OCI-LY7 (cell line): ENCODE measurements at regions not wholly inside any gene's neighbourhood (a gene's known extent, or its start where the extent isn't known, plus 50 kb on each side); places are given as distances from the start of the nearest gene placed in this dataset.
"Not testable (repeated sequence)": the region's sequence is repeated elsewhere in the genome, so short reads cannot be mapped to it uniquely, and the experiment has no call there.

Source experiments
- BruUV-seq: library from RNA; stranded (reverse); fragments of 400-500 nt; replicated peaks from 2 replicates; lab custom pipeline; 2021; lab: Mats Ljungman, UMichigan
- CTCF ChIA-PET: fragments of 300-600 bp; sonication (Branson Sonifier 250); formaldehyde crosslinking; loops from one replicate; lab custom pipeline; 2022; ENCODE audit warnings: antibody characterized with exemption; ENCODE audit not compliant: unreplicated experiment; lab: Charles Lee
- POLR2A ChIA-PET: fragments of 300-600 bp; sonication (Branson Sonifier 250); formaldehyde crosslinking; loops from one replicate; lab custom pipeline; 2022; ENCODE audit warnings: antibody characterized with exemption; lab: Charles Lee
- DNase-seq: peaks from one replicate; pipeline ENCODE4 v3.0.0-alpha.2; 2015; ENCODE audit warnings: low spot score
- H2AFZ ChIP-seq: fragments of 200-600 bp; sonication (generic), shearing (Covaris generic); 2 replicates; pipeline ENCODE4 v1.6.1; 2014; ENCODE audit warnings: mild to moderate bottlenecking, antibody characterized with exemption, low read length, moderate library complexity
- H3K27ac ChIP-seq: fragments of 200-600 bp; sonication (generic); 2 replicates; pipeline ENCODE4 v1.5.1; 2014; ENCODE audit warnings: mixed run types, low read depth, mild to moderate bottlenecking, moderate library complexity, low read length, inconsistent platforms; ENCODE audit not compliant: poor library complexity, severe bottlenecking
- H3K36me3 ChIP-seq: fragments of 200-600 bp; sonication (generic); 2 replicates; pipeline ENCODE4 v1.6.1; 2014; ENCODE audit warnings: mild to moderate bottlenecking, antibody characterized with exemption, low read length, moderate library complexity, mixed read lengths; ENCODE audit not compliant: insufficient read depth
- H3K4me1 ChIP-seq: fragments of 200-600 bp; sonication (generic); 2 replicates; pipeline ENCODE4 v1.5.1; 2014; ENCODE audit warnings: mild to moderate bottlenecking, low read length; ENCODE audit not compliant: insufficient read depth, poor library complexity, severe bottlenecking
- H3K4me2 ChIP-seq: fragments of 200-600 bp; sonication (generic); 2 replicates; pipeline ENCODE4 v1.6.1; 2014; ENCODE audit warnings: mild to moderate bottlenecking, low read length
- H3K4me3 ChIP-seq: fragments of 200-600 bp; sonication (generic); 2 replicates; pipeline ENCODE4 v1.5.1; 2014; ENCODE audit warnings: mild to moderate bottlenecking, low read depth, low read length; ENCODE audit not compliant: poor library complexity, severe bottlenecking
- H3K79me2 ChIP-seq: fragments of 200-600 bp; sonication (generic); 2 replicates; pipeline ENCODE4 v1.6.1; 2016; ENCODE audit warnings: low read depth, mild to moderate bottlenecking, low read length, moderate library complexity, mixed read lengths; ENCODE audit not compliant: insufficient read depth
- H3K9me2 ChIP-seq: fragments of 200-600 bp; sonication (generic); 2 replicates; pipeline ENCODE4 v1.6.1; 2016; ENCODE audit warnings: mild to moderate bottlenecking, low read length, mixed read lengths; ENCODE audit not compliant: insufficient read depth
- H3K9me3 ChIP-seq: fragments of 200-600 bp; sonication (generic); 2 replicates; pipeline ENCODE4 v1.6.1; 2014; ENCODE audit warnings: mild to moderate bottlenecking, mixed run types, low read length, mixed read lengths
- H4K20me1 ChIP-seq: fragments of 200-600 bp; sonication (generic); 2 replicates; pipeline ENCODE4 v1.6.1; 2014; ENCODE audit warnings: mild to moderate bottlenecking, antibody characterized with exemption, low read length, moderate library complexity, mixed read lengths; ENCODE audit not compliant: insufficient read depth
- EZH2phosphoT487 ChIP-seq: fragments of 200-600 bp; sonication (generic); IDR thresholded peaks from 2 replicates; pipeline ENCODE4 v1.6.1; 2018; ENCODE audit warnings: low read depth, borderline replicate concordance, mild to moderate bottlenecking, mixed run types, antibody characterized with exemption, low read length, moderate library complexity, mixed read lengths
- intact Hi-C: fragments of 100-400 bp; cut with micrococcal nuclease; formaldehyde crosslinking; loops from one replicate; pipeline ENCODE4 v1.10.0; 2022; ENCODE audit not compliant: unreplicated experiment
- TF ChIP-seq, protein P1 (sequence below): fragments of 200-600 bp; sonication (generic); conservative IDR thresholded peaks from 2 replicates; pipeline ENCODE4 v1.5.1; 2014; ENCODE audit warnings: mild to moderate bottlenecking, antibody characterized with exemption, low read length, moderate library complexity, mixed read lengths

DNA sequence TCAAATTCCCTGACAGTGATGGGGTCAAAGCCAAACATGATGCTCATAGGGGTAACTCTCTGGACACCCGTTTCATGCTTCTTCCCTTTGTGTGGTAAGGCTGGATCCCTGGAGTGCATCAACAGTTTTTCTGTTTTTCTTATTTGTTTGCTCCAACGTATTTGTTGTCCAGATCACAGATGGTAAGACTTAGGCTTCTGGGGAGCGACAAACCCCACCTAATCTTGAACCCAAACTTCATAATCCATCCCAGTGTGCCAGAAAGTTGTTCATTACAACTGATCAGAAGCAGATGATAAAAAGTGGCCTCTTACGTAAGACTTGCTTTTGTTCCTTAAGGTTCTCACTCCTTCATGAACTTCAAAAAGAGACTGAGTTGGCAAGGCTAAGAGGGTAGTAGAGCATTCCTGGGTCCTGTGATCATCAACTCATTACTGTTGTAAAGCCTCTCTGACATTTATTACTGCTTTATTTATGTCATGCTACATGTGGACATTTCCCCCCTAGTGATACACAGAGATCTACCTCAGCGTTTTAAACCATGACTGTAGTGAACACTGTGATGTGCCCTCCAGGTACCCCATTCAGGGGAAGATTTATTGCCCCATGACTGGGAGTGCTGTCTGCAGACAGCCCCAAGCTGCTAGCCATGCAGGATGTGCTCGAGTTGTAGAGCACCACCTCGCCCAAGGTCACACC lies 125.6 kb downstream of the CCDC71L start:
- Histone ChIP-seq H4K20me1 (no peaks in the 10 kb centered on the region), H3K36me3 (no peaks in the 10 kb centered on the region), H3K9me2 (no peaks in the 10 kb centered on the region), H3K79me2 (no peaks in the 10 kb centered on the region), H3K4me2 (no peak overlapping the region), H3K27ac (no peak overlapping the region), H3K4me1 (no peaks in the 10 kb centered on the region), H3K9me3 (no peaks in the 10 kb centered on the region), H3K4me3 (no peak overlapping the region), H2AFZ (no peak overlapping the region)
- POLR2A ChIA-PET: no interaction called here
- DNase-seq: no peak
- intact Hi-C loops: no loop called here
- CTCF ChIA-PET: no interaction called here
- TF ChIP-seq, protein P1, sequence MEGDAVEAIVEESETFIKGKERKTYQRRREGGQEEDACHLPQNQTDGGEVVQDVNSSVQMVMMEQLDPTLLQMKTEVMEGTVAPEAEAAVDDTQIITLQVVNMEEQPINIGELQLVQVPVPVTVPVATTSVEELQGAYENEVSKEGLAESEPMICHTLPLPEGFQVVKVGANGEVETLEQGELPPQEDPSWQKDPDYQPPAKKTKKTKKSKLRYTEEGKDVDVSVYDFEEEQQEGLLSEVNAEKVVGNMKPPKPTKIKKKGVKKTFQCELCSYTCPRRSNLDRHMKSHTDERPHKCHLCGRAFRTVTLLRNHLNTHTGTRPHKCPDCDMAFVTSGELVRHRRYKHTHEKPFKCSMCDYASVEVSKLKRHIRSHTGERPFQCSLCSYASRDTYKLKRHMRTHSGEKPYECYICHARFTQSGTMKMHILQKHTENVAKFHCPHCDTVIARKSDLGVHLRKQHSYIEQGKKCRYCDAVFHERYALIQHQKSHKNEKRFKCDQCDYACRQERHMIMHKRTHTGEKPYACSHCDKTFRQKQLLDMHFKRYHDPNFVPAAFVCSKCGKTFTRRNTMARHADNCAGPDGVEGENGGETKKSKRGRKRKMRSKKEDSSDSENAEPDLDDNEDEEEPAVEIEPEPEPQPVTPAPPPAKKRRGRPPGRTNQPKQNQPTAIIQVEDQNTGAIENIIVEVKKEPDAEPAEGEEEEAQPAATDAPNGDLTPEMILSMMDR: no peak
- TF ChIP-seq EZH2phosphoT487: no peak
- no TSS peak for BruUV-seq

DNA sequence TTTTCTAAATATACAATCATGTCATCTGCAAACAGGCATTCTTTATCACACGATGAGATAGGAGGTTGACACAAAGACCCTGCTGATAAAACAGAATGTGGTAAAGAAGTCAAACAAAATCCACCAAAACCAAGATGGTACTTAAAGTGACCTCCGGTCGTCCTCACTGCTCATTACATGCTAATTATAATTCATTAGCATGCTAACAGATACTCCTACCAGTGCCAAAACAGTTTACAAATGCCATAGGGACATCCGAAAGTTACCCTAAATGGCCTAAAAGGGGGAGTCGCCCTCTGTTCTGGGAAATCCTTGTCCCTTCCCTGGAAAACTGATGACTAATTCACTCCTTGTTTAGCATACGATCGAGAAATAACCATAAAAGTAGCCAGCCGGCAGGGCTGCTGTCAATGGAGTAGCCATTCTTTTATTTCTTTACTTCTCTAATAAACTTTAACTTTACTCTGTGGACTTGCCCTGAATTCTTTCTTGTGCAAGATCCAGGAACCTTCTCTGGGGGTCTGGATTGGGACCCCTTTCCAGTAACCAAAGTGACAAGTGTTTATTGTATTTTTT lies 126.6 kb downstream of the CCDC71L start:
- no peaks in the 10 kb centered on the region for H3K4me1 ChIP-seq
- DNase-seq: no peak
- intact Hi-C loops: no loop called here
- POLR2A ChIA-PET: no interaction called here
- no peak overlapping the region for H2AFZ ChIP-seq
- H3K9me3 ChIP-seq: no peaks in the 10 kb centered on the region
- no peak overlapping the region for H3K27ac ChIP-seq
- TF ChIP-seq, protein P1: no peak
- TF ChIP-seq EZH2phosphoT487: no peak
- H3K9me2 ChIP-seq: no peaks in the 10 kb centered on the region
- no peak overlapping the region for H3K4me3 ChIP-seq
- no peaks in the 10 kb centered on the region for H3K79me2 ChIP-seq
- no peak overlapping the region for H3K4me2 ChIP-seq
- no TSS peak for BruUV-seq
- H3K36me3 ChIP-seq: no peaks in the 10 kb centered on the region
- CTCF ChIA-PET: no interaction called here
- no peaks in the 10 kb centered on the region for H4K20me1 ChIP-seq

DNA sequence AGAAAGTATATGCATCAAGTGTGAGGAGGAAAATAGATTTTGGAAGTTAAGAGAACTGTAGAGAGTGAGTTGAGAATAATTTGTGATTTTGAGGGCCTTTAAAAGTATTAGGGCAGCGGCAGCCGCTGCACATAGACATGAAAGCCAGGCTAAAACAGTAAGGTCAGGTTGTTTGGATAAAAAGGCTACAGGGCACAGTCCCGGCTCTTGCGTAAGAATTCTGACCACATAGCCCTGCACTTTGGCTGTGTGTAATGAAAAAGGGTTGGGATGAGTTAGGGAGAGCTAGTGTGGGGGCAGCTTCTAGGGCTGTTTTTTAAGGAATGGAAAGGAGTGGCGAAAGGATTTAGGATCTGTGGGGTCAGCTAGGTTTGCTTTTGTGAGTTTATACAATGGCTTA lies 130.8 kb downstream of the CCDC71L start:
- POLR2A ChIA-PET, H3K27ac ChIP-seq, H3K4me3 ChIP-seq, H2AFZ ChIP-seq, CTCF ChIA-PET, BruUV-seq, H3K79me2 ChIP-seq, H3K9me2 ChIP-seq, H3K9me3 ChIP-seq, DNase-seq, intact Hi-C loops, H3K4me1 ChIP-seq, H4K20me1 ChIP-seq, H3K36me3 ChIP-seq, H3K4me2 ChIP-seq: not testable (repeated sequence)

DNA sequence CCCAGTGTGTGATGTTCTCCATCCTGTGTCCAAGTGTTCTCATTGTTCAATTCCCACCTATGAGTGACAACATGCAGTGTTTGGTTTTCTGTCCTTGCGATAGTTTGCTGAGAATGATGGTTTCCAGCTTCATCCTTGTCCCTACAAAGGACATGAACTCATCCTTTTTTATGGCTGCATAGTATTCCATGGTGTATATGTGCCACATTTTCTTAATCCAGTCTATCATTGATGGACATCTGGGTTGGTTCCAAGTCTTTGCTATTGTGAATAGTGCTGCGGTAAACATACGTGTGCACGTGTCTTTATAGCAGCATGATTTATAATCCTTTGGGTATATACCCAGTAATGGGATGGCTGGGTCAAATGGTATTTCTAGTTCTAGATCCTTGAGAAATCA lies 134.3 kb downstream of the CCDC71L start:
- BruUV-seq, H3K36me3 ChIP-seq, intact Hi-C loops, H3K4me1 ChIP-seq, H3K4me2 ChIP-seq, H4K20me1 ChIP-seq, DNase-seq, H3K4me3 ChIP-seq, H3K27ac ChIP-seq, H3K79me2 ChIP-seq, POLR2A ChIA-PET, H3K9me3 ChIP-seq, H2AFZ ChIP-seq, H3K9me2 ChIP-seq, CTCF ChIA-PET: not testable (repeated sequence)
